MCF 10A (cell line): ENCODE measurements at regions not wholly inside any gene's neighbourhood (a gene's known extent, or its start where the extent isn't known, plus 50 kb on each side); places are given as distances from the start of the nearest gene placed in this dataset.

Source experiments
- BruUV-seq: library from RNA; stranded (reverse); fragments of 400-500 nt; replicated peaks from 2 replicates; lab custom pipeline; 2021; lab: Mats Ljungman, UMichigan
- CTCF ChIA-PET: fragments of 300-600 bp; sonication (Branson Sonifier 250); formaldehyde crosslinking; extraction: SDS; loops from one replicate; lab custom pipeline; 2021; ENCODE audit warnings: antibody characterized with exemption, inconsistent platforms; lab: Yijun Ruan, JAX
- POLR2A ChIA-PET: fragments of 300-600, 350-650 bp; sonication (Branson Sonifier 250); formaldehyde crosslinking; extraction: SDS; loops from one replicate; lab custom pipeline; 2020; ENCODE audit warnings: antibody characterized with exemption, inconsistent platforms; lab: Yijun Ruan, JAX
- DNase-seq: peaks from one replicate; pipeline ENCODE4 v3.0.0-alpha.2; 2018; ENCODE audit not compliant: unreplicated experiment
- H3K27ac Mint-ChIP-seq: one replicate; pipeline ENCODE4 v1.8.0; 2022; ENCODE audit warnings: mild to moderate bottlenecking, low read depth, mixed read lengths; ENCODE audit not compliant: unreplicated experiment
- H3K27me3 Mint-ChIP-seq: one replicate; pipeline ENCODE4 v1.8.0; 2022; ENCODE audit warnings: mixed read lengths; ENCODE audit not compliant: insufficient read depth, unreplicated experiment
- H3K36me3 Mint-ChIP-seq: one replicate; pipeline ENCODE4 v1.8.0; 2022; ENCODE audit warnings: mild to moderate bottlenecking, moderate library complexity, mixed read lengths; ENCODE audit not compliant: insufficient read depth, unreplicated experiment
- H3K4me1 Mint-ChIP-seq: one replicate; pipeline ENCODE4 v1.8.0; 2022; ENCODE audit warnings: mixed read lengths; ENCODE audit not compliant: insufficient read depth, unreplicated experiment
- H3K4me3 Mint-ChIP-seq: one replicate; pipeline ENCODE4 v1.8.0; 2022; ENCODE audit warnings: mild to moderate bottlenecking, moderate library complexity, mixed read lengths; ENCODE audit not compliant: unreplicated experiment
- H3K9me3 Mint-ChIP-seq: one replicate; pipeline ENCODE4 v1.8.0; 2022; ENCODE audit warnings: mixed read lengths; ENCODE audit not compliant: unreplicated experiment
- CTCF ChIP-seq: fragments of 200-600 bp; IDR thresholded peaks from one replicate; pipeline ENCODE4 v1.8.0; 2022; ENCODE audit warnings: antibody characterized with exemption, mild to moderate bottlenecking; ENCODE audit not compliant: unreplicated experiment
- intact Hi-C: fragments of 100-400 bp; cut with micrococcal nuclease; formaldehyde crosslinking; loops from 2 replicates; pipeline ENCODE4 v1.14.1; 2022

GRCh38 chr3:64903006-64903405 is 215.2 kb upstream of the ADAMTS9 start:
- Mint-ChIP-seq H3K27me3 (no peaks in the 10 kb centered on the region), H3K27ac (no peak overlapping the region), H3K4me3 (no peak overlapping the region), H3K36me3 (no peaks in the 10 kb centered on the region), H3K4me1 (peaks cover 1% of the 10 kb centered on the region), H3K9me3 (no peaks in the 10 kb centered on the region)
- BruUV-seq: no TSS peak
- no peak for TF ChIP-seq CTCF
- intact Hi-C loops: no loop called here
- no peak for DNase-seq
- POLR2A ChIA-PET: no interaction called here
- CTCF ChIA-PET: no interaction called here

GRCh38 chr3:64901986-64902516 is 214.3 kb upstream of the ADAMTS9 start:
- intact Hi-C loops: no loop called here
- Mint-ChIP-seq H3K4me1 (no peaks in the 10 kb centered on the region), H3K4me3 (no peak overlapping the region), H3K27ac (no peak overlapping the region), H3K36me3 (no peaks in the 10 kb centered on the region), H3K27me3 (no peaks in the 10 kb centered on the region), H3K9me3 (no peaks in the 10 kb centered on the region)
- ChIA-PET CTCF (no interaction called here), POLR2A (no interaction called here)
- DNase-seq: no peak
- no TSS peak for BruUV-seq
- TF ChIP-seq CTCF: no peak

GRCh38 chr3:64901522-64901885 is 213.7 kb upstream of the ADAMTS9 start:
- H3K27ac Mint-ChIP-seq: no peak overlapping the region
- no TSS peak for BruUV-seq
- H3K4me1 Mint-ChIP-seq: no peaks in the 10 kb centered on the region
- ChIA-PET CTCF (interaction anchor here (0.9 kb wide), 1 partner anchor 34 kb away, joined by 3 read pairs; no protein-coding TSS in a partner anchor), POLR2A (no interaction called here)
- H3K9me3 Mint-ChIP-seq: no peaks in the 10 kb centered on the region
- no peak for DNase-seq
- TF ChIP-seq CTCF: no peak
- intact Hi-C loops: no loop called here
- H3K4me3 Mint-ChIP-seq: no peak overlapping the region
- no peaks in the 10 kb centered on the region for H3K36me3 Mint-ChIP-seq
- H3K27me3 Mint-ChIP-seq: no peaks in the 10 kb centered on the region

GRCh38 chr3:64900617-64901521 is 213.1 kb upstream of the ADAMTS9 start:
- Mint-ChIP-seq H3K4me1 (no peaks in the 10 kb centered on the region), H3K9me3 (no peaks in the 10 kb centered on the region), H3K27me3 (no peaks in the 10 kb centered on the region), H3K27ac (no peak overlapping the region), H3K36me3 (no peaks in the 10 kb centered on the region), H3K4me3 (no peak overlapping the region)
- no peak for TF ChIP-seq CTCF
- ChIA-PET CTCF (interaction anchor here (0.9 kb wide), 1 partner anchor 33 kb away, joined by 3 read pairs; no protein-coding TSS in a partner anchor), POLR2A (no interaction called here)
- BruUV-seq: no TSS peak
- intact Hi-C loops: no loop called here
- no peak for DNase-seq
